ENCODE measurements at regions not wholly inside any gene's neighbourhood (a gene's known extent, or its start where the extent isn't known, plus 50 kb on each side); places are given as distances from the start of the nearest gene placed in this dataset.

- TF ChIP-seq CTCF (IDR thresholded peaks at IDR 0.05; ENCODE audit: borderline replicate concordance, extremely low read depth, low read length, poor library complexity, severe bottlenecking) = no peak
- no peak for TF ChIP-seq EZH2 (IDR thresholded peaks at IDR 0.05; ENCODE audit: borderline replicate concordance, low read depth, low read length, severe bottlenecking)
These were observed 222.6 kb downstream of the RNF144B start for GRCh38 chr6:18609715-18610114.
